GM21526 (cell line): ENCODE measurements at regions not wholly inside any gene's neighbourhood (a gene's known extent, or its start where the extent isn't known, plus 50 kb on each side); places are given as distances from the start of the nearest gene placed in this dataset.
"Not testable (repeated sequence)": the region's sequence is repeated elsewhere in the genome, so short reads cannot be mapped to it uniquely, and the experiment has no call there.

Source experiments
- ATAC-seq: cut with Tn5 transposase; IDR thresholded peaks from one replicate; pipeline ENCODE4 v1.9.1; 2021; ENCODE audit warnings: moderate library complexity; ENCODE audit not compliant: unreplicated experiment, low FRiP score

GRCh38 chr18:30839056-30839561 lies 203.4 kb downstream of the DSC3 start:
- ATAC-seq: not testable (repeated sequence)

GRCh38 chr18:30828700-30829099 lies 213.8 kb downstream of the DSC3 start:
- no peak for ATAC-seq

- ATAC-seq: no peak
These were observed 222.9 kb downstream of the DSC3 start for GRCh38 chr18:30819619-30820018.

- no peak for ATAC-seq
These were observed 228.1 kb downstream of the DSC3 start for GRCh38 chr18:30814446-30814845.

- no peak for ATAC-seq
These were observed 231.0 kb downstream of the DSC3 start for GRCh38 chr18:30811580-30811979.

GRCh38 chr18:30810580-30810979 lies 232.0 kb downstream of the DSC3 start:
- ATAC-seq: no peak

- no peak for ATAC-seq
These were observed 235.7 kb downstream of the DSC3 start for GRCh38 chr18:30806823-30807222.

- no peak for ATAC-seq
These were observed 241.7 kb downstream of the DSC3 start for GRCh38 chr18:30800800-30801199.

- no peak for ATAC-seq
These were observed 250.5 kb downstream of the DSC3 start for GRCh38 chr18:30792051-30792450.

GRCh38 chr18:30788411-30788991 lies 254.0 kb downstream of the DSC3 start:
- not testable (repeated sequence) for ATAC-seq

GRCh38 chr18:30787410-30787809 lies 255.1 kb downstream of the DSC3 start:
- ATAC-seq: no peak

- no peak for ATAC-seq
These were observed 260.9 kb downstream of the DSC3 start for GRCh38 chr18:30781601-30782000.

- no peak for ATAC-seq
These were observed 266.9 kb downstream of the DSC3 start for GRCh38 chr18:30775629-30776028.

GRCh38 chr18:30772170-30772569 lies 270.4 kb downstream of the DSC3 start:
- not testable (repeated sequence) for ATAC-seq

- no peak for ATAC-seq
These were observed 276.5 kb downstream of the DSC3 start for GRCh38 chr18:30766053-30766452.

- no peak for ATAC-seq
These were observed 277.3 kb downstream of the DSC3 start for GRCh38 chr18:30765247-30765646.

GRCh38 chr18:30763902-30764350 lies 278.6 kb downstream of the DSC3 start:
- no peak for ATAC-seq

- no peak for ATAC-seq
These were observed 287.7 kb downstream of the DSC3 start for GRCh38 chr18:30754846-30755245.

GRCh38 chr18:30748541-30748940 lies 294.0 kb downstream of the DSC3 start:
- ATAC-seq: no peak

- no peak for ATAC-seq
These were observed 296.3 kb downstream of the DSC3 start for GRCh38 chr18:30746224-30746623.

- ATAC-seq: no peak
These were observed 299.5 kb downstream of the DSC3 start for GRCh38 chr18:30743033-30743432.

GRCh38 chr18:30730915-30731314 lies 311.6 kb downstream of the DSC3 start:
- no peak for ATAC-seq

GRCh38 chr18:30727849-30728248 lies 314.7 kb downstream of the DSC3 start:
- no peak for ATAC-seq
